SW480 (cell line): ENCODE measurements at regions not wholly inside any gene's neighbourhood (a gene's known extent, or its start where the extent isn't known, plus 50 kb on each side); places are given as distances from the start of the nearest gene placed in this dataset.
A peak's percentile ranks its signal among the peaks of the same experiment; 100 is the strongest.
"Not testable (repeated sequence)": the region's sequence is repeated elsewhere in the genome, so short reads cannot be mapped to it uniquely, and the experiment has no call there.

ENCODE experiments used
- DNase-seq: peaks from one replicate; pipeline ENCODE4 v3.0.0-alpha.2; 2016; ENCODE audit warnings: low spot score

DNA sequence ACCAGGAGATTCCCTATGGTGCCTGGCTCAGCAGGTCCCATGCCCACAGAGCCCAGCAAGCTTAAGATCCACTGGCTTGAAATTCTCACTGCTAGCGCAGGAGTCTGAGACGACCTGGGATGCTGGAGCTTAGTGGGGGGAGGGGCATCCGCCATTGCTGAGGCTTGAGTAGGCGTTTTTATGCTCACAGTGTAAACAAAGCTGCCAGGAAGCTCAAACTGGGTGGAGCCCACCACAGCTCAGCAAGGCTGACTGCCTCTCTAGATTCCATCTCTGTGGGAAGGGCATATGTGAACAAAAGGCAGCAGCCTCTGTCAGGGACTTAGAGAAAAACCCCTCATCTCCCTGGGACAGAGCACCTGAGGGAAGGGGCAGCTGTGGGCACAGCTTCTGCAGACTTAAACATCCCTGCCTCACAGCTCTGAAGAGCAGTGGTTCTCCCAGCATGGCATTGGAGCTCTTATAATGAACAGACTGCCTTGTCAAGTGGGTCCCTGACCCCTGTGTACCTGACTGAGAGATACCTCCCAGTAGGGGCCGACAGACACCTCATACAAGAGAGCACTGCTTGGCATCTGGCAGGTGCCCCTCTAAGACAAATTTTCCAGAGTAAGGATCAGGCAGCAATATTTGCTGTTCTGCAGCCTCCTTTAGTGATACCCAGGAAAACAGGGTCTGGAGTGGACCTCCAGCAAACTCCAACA, 231.5 kb upstream of the SETMAR start:
- DNase-seq, result peak; percentile 55

DNA sequence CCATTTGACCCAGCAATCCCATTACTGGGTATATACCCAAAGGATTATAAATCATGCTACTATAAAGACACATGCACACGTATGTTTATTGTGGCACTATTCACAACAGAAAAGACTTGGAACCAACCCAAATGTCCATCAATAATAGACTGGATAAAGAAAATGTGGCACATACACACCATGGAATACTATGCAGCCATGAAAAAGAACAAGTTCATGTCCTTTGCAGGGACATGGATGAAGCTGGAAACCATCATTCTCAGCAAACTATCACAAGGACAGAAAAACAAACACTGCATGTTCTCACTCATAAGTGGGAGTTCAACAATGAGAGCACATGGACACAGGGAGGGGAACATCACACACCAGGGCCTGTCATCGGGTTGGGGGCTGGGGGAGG, 225.9 kb upstream of the SETMAR start:
- DNase-seq, result not testable (repeated sequence)

DNA sequence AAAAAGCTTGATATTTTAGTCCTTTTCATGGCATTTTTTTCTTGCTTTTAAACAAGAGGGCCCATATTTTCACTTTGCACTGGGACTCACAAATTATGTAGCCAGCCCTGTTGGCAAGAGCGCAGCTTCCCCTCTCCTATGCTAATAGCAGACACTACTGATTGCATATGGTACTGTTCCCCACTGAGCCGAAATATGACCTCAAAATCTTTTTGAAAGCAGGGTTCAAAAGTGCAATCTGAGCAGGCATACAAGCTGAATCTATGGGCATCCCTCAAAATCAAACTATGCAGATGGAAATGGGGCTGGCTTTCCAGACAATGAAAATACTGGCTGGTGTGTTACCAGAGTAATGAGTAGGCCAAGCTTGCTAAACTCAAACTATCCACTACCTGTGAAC, 225.2 kb upstream of the SETMAR start:
- DNase-seq, result no peak

DNA sequence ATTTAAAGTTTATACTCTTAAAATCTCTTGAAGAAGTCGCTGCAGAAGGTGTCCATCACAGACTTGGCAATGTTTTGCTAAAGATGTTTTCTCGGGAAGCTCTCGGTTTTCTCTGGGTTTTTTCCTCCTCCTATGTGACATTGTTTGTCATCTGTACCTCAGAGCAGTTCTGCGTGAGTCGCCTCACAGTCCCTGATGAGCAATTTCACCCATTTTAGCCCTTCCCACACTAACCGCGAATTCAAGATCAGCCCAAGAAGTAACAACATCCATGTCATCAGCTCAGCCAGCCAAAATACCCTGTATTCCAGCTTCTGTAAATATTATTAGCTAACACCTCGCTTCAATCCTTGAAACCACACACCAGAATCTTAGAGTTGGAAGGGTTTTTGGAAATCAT, 224.3 kb upstream of the SETMAR start:
- DNase-seq, result no peak

DNA sequence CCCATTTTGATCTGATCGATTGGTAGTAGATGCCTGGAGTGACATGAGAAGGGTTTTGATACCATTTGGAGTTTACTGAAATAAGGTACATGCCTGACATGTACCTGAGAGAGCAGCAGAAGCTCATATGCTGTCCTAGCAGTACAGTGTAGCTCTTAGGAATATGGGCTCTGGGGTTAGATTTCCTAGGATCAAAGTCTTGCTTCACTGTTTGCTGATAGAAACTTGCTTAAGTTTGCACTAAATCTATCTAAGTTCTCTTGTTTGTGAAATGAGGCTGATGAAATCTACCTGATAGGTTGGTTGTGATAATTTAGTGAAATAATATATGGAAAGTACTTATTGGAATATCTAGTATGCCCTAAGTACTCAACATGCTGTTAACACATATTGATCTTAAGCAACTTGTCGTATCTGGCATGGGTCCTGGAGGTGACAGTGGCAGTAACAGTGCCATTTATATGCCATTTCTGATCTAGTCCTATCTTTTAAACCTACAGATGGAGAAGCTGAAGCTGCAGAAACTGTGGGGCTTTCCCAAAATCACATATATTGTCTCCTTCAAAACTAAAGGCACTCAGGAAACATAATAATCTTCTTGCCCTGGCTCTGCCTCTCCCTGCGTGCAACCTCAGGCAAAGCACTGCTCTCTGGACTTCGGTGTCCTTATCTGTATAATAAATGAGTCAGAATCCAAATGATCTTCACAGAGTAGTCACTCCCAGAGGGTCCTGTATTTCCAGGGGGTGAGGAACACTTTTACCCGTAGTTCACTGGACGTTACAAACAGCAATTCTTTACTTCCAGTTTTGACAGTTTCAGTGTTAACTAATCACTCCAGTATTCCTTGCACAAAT, 223.6 kb upstream of the SETMAR start:
- no peak for DNase-seq

DNA sequence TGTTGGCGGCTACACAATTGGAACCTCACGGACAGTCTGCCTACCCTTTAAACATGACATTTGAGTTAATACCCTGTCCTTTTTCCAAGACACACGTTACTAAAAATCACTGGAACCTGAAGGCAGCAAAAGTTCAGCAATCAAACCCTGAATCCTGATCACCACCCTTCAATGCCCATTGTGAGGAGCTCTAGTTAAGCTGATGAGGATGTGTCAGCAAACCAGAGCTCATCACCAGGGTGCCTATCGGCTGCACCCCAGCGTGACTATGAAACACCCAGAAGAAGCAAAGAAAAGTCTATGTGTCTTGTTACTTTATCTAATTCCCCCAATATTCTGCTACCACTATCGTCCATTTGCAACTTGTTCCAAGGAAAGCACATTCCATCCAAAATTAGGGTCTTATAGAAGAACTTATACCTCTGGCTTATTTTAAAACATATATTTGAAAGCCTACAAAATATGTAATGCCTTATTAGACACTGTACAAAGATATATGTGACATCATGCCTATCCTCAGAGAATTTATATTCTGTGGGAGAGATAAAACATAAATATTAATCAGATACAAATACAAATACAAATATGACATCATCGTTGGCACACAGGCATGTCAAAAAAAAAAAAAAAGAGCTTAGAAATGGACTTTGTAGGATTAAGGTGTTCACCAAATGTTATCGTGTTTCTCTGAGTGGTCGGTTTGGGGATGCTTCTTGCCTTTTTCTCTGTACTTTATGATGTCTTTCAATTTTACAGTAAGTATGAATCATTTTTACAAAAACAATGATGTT, 219.7 kb upstream of the SETMAR start:
- no peak for DNase-seq

DNA sequence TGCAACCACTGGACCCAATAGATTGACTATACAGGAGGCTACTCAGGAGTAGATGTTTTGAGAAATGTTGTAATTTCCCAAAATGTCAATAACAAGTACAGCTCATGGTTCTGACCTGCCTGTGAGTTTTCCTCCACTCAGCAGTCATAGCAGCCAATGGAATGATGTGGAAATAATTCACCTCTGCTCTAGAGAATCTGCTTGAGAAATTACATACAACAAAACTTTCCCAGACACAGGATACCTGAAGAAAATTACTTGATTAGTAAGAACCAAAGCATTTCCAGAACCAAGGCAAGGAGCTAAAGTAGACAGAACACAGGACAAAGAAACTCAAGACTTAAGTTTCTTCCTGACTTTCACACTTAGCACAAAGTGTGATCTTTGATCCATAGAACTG, 218.9 kb upstream of the SETMAR start:
- DNase-seq, result no peak

DNA sequence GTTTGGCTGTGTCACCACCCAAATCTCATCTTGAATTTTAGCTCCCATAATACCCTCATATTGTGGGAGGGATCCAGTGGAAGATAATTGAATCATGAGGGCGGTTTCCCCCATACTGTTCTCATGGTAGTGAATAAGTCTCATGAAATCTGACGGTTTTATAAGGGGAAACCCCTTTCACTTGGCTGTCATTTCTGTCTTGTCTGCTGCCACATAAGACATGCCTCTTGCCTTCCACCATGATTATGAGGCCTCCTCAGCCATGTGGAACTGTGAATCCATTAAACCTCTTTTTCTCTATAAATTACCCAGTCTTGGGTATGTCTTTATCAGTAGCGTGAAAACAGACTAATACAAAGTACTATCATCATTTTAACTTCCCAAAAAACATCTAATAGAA, 216.5 kb upstream of the SETMAR start:
- not testable (repeated sequence) for DNase-seq

DNA sequence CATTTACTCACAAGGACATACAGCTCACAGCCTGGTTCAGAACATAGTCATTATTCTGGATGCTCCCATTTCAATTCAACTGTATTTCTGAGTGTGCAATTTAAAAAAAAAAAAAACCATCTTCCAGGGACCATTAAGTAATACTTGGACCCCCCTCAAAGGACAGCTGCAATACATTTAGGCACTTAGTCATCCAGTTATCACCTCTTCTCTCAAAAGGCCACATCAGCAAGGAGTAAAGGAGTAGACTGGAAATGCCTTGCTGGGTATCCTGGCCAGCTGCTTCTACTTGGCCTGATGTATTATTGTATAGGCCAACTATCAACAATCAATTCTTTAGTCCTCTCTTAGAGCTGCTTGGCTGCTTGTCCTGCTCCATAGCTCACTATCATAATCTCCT, 211.4 kb upstream of the SETMAR start:
- DNase-seq, result no peak

DNA sequence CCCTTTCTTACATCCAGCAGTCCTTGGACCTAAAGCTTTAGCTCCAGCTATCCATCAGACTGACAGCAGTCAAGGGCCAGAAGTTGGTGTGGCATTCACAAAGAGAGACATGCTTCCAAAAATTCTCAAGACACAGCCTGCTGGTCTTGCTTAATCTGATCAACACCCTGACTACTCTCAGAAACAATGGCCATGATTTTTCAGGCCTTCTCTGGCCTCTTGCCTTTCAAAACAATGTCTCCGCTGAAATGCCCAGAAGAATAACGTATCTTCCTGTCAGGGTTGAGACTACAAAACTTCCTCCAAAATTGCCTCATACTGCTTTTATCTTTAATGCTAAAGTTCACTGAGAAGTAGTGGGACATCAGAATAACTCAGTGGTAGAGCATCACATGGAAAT, 205.4 kb upstream of the SETMAR start:
- no peak for DNase-seq

DNA sequence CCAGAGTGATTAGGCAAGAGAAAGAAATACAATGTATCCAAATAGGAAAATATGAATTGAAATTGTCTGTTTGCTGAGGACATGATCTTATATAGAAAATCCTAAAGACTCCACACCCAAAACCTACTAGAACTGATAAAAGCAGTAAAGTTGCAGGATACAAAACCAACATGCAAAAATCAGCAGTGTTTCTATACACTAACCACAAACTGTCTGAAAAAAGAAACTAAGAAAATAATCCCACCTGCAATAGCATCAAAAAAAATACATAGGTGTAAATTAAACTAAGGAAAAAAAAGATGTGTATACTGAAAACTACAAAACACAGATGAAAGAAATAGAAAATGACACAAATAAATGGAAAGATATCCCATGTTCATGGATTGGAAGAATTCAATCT, 203.6 kb upstream of the SETMAR start:
- no peak for DNase-seq

DNA sequence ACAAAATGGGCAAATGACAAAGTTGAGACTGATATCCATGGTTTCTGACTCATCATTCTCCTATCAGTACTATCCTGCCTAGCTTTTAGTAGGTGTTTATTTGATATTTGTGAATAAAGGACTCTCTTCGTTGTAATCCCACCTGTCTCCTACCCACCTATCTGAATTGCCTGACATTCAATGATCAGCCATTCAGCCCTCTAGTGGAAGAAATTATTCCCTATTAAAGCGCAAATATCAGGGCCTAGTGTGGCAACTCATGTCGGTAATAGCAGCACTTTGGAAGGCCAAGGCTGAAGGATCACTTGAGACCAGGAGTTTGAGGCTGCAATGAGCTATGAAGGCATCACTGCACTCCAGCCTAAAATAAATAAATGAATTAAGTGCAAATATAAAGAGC, 195.7 kb upstream of the SETMAR start:
- DNase-seq, result no peak

DNA sequence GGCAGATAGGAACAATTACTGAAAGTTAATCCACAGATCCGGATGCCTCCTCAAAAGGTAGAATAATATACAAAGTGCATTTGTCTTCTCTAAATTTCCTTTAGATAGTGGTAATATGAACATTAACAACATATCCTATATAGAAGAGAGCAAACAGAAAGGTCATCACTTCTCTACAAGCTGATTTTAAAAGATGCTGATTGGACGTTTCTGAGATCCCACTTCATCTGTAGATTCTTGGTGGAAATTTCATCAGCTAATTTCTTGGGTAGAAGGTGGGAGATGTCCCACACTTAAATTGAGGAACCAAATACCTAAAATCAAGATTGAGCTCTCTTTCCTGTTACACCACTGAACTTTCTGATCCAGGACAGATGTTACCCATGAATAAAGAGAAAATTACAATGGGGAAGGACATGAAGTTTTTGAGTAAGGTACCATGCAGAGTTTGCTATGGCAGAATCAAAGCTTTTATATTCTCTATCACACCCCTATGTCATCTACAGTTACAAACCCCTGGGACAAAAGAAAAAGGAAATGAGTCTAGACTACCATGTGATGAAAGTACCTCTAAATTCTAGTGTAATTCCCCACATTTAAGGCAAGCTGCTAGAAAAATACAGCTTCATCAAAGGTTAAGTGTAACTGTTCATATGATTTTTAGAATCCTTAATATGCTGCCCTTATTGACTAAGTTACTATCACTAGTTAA, 189.2 kb upstream of the SETMAR start:
- DNase-seq, result no peak

DNA sequence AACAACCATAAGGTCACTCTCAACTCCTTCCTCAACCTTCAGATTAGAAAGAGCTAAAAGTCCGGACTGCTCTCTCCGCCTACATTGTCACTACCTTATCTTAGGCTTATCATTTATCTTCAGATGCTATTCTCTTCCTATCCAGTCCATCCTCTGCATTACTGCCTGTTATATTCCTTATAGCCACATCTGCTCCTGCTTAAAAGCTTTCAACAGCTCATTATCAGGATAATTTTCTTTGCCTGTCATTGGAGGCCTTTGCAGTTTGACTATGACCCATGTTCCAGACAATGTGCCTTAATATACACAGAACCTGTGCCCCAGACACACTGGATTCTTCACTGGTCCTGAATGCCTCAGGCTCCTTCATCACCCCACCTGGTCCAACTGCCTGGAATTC, 184.1 kb upstream of the SETMAR start:
- DNase-seq, result no peak

DNA sequence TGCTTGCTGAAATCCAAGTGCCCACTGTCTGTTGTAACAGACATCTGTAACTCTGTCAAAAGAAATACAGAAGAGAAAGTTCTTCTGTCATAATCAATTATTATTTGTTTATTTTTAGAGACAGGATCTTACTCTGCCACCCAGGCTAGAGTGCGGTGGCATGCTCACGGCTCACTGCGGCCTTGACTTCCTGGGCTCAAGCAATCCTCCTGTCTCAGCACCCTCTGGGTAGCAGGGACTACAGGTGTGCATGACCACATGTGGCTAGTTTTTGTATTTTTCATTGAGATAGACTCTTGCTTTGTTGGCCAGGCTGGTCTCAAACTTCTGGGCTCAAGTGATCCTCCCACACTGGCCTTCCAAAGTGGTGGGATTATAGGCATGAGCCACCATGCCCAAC, 177.6 kb upstream of the SETMAR start:
- no peak for DNase-seq

DNA sequence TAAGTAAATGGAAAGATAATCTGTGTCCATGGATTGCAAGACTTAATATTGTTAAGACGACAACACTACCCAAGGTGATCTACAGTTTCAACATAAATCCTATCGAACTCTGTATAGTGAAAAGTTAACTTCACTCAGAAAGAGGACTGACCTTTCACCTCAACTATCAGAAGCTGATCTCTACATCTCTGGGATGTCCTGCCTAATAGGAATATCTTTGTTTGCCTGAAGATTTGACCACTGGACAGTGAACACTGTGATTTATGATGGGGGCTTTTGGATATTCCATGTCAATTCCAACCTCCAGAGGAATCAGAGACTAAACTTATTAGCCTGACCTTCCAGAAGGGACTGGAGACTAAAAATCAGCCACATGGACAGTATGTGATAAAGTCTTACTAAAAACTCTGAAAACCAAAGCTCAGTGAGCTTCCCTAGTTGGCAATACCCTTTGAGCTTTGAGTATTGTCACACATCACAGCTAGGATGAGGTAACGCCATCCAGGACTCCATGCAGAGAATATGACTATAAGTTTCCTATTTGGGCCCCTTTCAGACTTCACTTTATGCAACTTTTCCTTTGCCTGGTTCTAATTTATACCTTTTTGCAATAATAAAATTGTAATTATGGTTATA, 164.9 kb upstream of the SETMAR start:
- no peak for DNase-seq

DNA sequence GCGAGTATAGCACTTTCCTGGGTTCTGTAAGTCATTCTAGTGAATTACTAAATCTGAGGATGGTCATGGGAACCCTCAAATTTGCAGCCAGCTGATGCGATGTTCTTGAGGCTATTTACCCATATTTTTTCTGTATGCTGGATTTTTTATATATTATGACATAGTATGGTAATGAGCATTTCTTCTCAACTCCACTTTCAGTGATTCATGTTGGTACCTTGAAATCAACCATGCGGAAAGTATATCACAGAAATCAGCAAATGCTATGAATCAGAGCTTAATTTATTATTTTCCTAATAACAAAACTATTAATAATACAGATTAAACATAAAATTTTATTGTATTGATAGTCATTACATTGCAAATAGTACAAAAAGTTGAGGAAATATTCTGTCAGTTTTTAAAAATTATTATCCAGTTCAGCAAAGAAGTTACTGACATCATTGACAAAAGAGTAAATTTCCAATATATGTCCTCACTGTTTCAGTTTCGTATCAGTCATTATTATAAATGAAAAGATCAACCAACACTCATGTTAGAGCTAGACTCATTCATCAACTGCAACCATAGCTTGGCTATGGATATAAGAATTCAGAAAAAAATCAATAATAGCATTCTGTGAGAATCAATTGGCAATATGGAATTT, 164.3 kb upstream of the SETMAR start:
- no peak for DNase-seq

DNA sequence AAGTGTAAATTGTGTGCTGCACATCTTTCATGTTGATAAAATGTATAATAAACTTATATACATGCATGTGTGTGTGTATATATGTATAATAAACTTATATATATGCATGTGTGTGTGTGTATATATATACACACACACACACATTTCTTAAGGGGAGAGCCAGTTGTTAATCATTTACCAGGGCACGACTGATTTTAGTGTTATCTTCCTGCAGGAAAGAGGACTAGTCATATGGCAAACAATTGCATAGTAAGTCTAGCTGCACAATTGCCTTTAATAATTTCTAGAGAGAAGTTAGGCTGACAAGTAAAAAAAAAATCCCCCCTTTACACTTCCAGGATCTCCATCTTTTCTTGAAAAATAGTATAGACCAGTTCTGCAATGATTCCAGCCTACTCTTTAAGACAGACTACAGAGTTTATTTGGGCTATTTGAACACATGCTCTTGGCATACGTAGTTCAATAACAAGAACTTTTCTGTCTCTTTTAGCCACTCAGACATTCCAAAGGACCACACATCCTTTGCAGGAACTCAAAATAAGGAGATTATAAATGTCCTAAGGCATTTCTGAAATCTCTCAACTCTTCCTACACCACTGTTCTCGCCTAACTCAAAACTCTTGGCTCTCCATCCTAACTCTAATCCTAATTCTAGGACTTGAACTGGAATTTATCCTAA, 163.6 kb upstream of the SETMAR start:
- DNase-seq, result peak; percentile 8

DNA sequence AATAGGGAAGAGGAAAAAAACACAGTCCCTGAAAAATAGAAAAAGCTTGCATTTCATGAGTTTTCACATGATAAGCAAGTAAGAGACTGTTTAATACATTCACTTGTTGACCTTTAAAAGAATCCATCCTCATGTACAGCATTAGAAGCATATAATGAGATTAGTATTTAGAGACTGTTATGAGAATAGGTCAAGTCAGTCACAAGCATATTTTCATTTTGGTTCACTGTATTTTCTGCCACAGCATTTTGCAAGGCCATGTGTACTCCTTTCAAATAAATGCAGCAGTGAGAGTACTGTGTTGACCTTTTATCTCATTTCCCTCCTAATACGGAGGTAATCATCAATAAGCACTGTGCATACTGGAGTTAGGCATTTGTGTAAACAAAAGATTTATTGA, 162.2 kb upstream of the SETMAR start:
- DNase-seq, result no peak

DNA sequence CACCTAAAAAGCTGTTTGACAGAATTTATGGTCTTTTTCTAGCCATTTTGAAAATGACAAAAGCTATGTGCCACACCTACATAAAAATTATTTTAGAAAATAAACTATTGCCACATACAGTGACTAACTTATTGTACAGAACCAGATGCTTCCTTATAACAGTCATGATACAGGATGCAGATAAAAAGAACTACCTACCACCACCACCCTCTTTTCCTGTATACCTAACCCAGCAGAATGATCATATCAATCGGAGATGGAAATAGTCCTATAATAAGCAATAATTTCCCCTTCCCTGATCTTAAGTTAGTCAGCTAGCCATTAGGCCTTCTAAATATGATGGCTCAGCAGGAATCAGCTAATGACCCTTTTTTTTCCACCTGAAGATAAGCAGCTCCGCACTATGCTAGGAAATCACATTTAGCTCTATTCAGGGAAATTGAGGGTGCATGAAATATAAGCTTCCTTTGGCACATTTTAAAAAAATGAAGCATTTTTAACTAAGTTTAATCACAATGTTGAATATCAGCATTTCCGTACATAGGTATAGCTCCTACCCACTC, 155.5 kb upstream of the SETMAR start:
- no peak for DNase-seq
